IMR-90 (cell line): ENCODE measurements at regions not wholly inside any gene's neighbourhood (a gene's known extent, or its start where the extent isn't known, plus 50 kb on each side); places are given as distances from the start of the nearest gene placed in this dataset.

Experiments used
- ATAC-seq: fragments of 200-7000 bp; cut with Tn5 transposase; 2 replicates; pipeline ENCODE4 v1.9.1; 2020; ENCODE audit warnings: low read depth, mild to moderate bottlenecking, moderate library complexity
- BruUV-seq: library from RNA; stranded (reverse); fragments of 400-500 nt; replicated peaks from 2 replicates; lab custom pipeline; 2021; lab: Mats Ljungman, UMichigan
- CTCF ChIA-PET: fragments of 300-600 bp; formaldehyde crosslinking; extraction: SDS; loops from one replicate; lab custom pipeline; 2021; ENCODE audit warnings: antibody characterized with exemption; lab: Yijun Ruan, JAX
- POLR2A ChIA-PET: fragments of 300-600 bp; sonication (Branson Sonifier 250); formaldehyde crosslinking; loops from one replicate; lab custom pipeline; 2022; ENCODE audit warnings: antibody characterized with exemption; ENCODE audit not compliant: unreplicated experiment; lab: Charles Lee
- DNase-seq: peaks from one replicate; pipeline ENCODE4 v3.0.0; 2013
- H2AFZ ChIP-seq: replicated peaks from 2 replicates; pipeline ENCODE3; 2013; ENCODE audit warnings: low read length, mild to moderate bottlenecking; ENCODE audit not compliant: poor library complexity
- H2AK5ac ChIP-seq: 2 replicates; pipeline ENCODE4 v1.6.1; 2013; ENCODE audit warnings: low read depth, low read length, inconsistent platforms
- H2AK9ac ChIP-seq: replicated peaks from 2 replicates; pipeline ENCODE3; 2013; ENCODE audit warnings: mild to moderate bottlenecking, low read depth, low read length, moderate library complexity; ENCODE audit not compliant: poor library complexity
- H2BK120ac ChIP-seq: 2 replicates; pipeline ENCODE4 v1.6.1; 2013; ENCODE audit warnings: low read depth, low read length, inconsistent platforms
- H2BK15ac ChIP-seq: 3 replicates; pipeline ENCODE4 v1.6.1; 2013; ENCODE audit warnings: low read depth, low read length, inconsistent platforms
- H2BK20ac ChIP-seq: 2 replicates; pipeline ENCODE4 v1.6.1; 2013; ENCODE audit warnings: low read depth, mild to moderate bottlenecking, inconsistent platforms, low read length, moderate library complexity
- H2BK5ac ChIP-seq: 2 replicates; pipeline ENCODE4 v1.6.1; 2013; ENCODE audit warnings: mild to moderate bottlenecking, low read depth, low read length, inconsistent platforms; ENCODE audit not compliant: poor library complexity, severe bottlenecking
- H3K14ac ChIP-seq: replicated peaks from 2 replicates; pipeline ENCODE4 v1.6.1; 2013; ENCODE audit warnings: low read depth, low read length, inconsistent platforms
- H3K18ac ChIP-seq: 2 replicates; pipeline ENCODE4 v1.6.1; 2013; ENCODE audit warnings: low read depth, low read length, control low read depth
- H3K23ac ChIP-seq: 2 replicates; pipeline ENCODE4 v1.6.1; 2013; ENCODE audit warnings: low read depth, low read length, inconsistent platforms
- H3K27ac ChIP-seq: 2 replicates; pipeline ENCODE4 v1.5.1; 2013; ENCODE audit warnings: mild to moderate bottlenecking, control low read depth, low read length; ENCODE audit not compliant: insufficient read depth
- H3K27me3 ChIP-seq: 2 replicates; pipeline ENCODE4 v1.6.1; 2013; ENCODE audit warnings: low read length; ENCODE audit not compliant: control insufficient read depth, insufficient read depth
- H3K36me3 ChIP-seq: 2 replicates; pipeline ENCODE4 v1.6.1; 2013; ENCODE audit warnings: low read length, mixed read lengths; ENCODE audit not compliant: control insufficient read depth, insufficient read depth
- H3K4ac ChIP-seq: 2 replicates; pipeline ENCODE4 v1.6.1; 2013; ENCODE audit warnings: low read depth, low read length, inconsistent platforms
- H3K4me1 ChIP-seq: 2 replicates; pipeline ENCODE4 v1.6.1; 2013; ENCODE audit warnings: low read length, mixed read lengths; ENCODE audit not compliant: control insufficient read depth, insufficient read depth
- H3K4me2 ChIP-seq: 2 replicates; pipeline ENCODE4 v1.6.1; 2013; ENCODE audit warnings: low read depth, mild to moderate bottlenecking, control low read depth, low read length, moderate library complexity
- H3K4me3 ChIP-seq: 2 replicates; pipeline ENCODE4 v1.5.1; 2013; ENCODE audit warnings: low read depth, mild to moderate bottlenecking, control low read depth, low read length, moderate library complexity; ENCODE audit not compliant: insufficient read depth
- H3K56ac ChIP-seq: 2 replicates; pipeline ENCODE4 v1.6.1; 2013; ENCODE audit warnings: low read length, inconsistent platforms; ENCODE audit not compliant: insufficient read depth; ENCODE audit errors: extremely low read depth
- H3K79me1 ChIP-seq, 2 experiments: 2 replicates each; pipeline ENCODE4 v1.6.1; 2013; ENCODE audit warnings: low read length in 2 of 2, inconsistent platforms in 1 of 2, low read depth in 1 of 2
- H3K9ac ChIP-seq: 2 replicates; pipeline ENCODE4 v1.6.1; 2013; ENCODE audit warnings: low read depth, low read length, control low read depth
- H3K9me1 ChIP-seq: 2 replicates; pipeline ENCODE4 v1.6.1; 2013; ENCODE audit warnings: low read length, inconsistent platforms; ENCODE audit not compliant: insufficient read depth
- H3K9me3 ChIP-seq: 2 replicates; pipeline ENCODE4 v1.6.1; 2013; ENCODE audit warnings: low read length; ENCODE audit not compliant: control insufficient read depth, insufficient read depth
- H4K20me1 ChIP-seq: 2 replicates; pipeline ENCODE4 v1.6.1; 2013; ENCODE audit warnings: low read length, inconsistent platforms; ENCODE audit not compliant: insufficient read depth
- H4K5ac ChIP-seq: 2 replicates; pipeline ENCODE4 v1.6.1; 2013; ENCODE audit warnings: mild to moderate bottlenecking, low read depth, low read length, control low read depth
- H4K8ac ChIP-seq, 2 experiments: 2 replicates each; pipeline ENCODE4 v1.6.1; 2013; ENCODE audit warnings: low read depth in 2 of 2, low read length in 2 of 2, control low read depth in 1 of 2, inconsistent platforms in 1 of 2
- H4K91ac ChIP-seq: 2 replicates; pipeline ENCODE4 v1.6.1; 2013; ENCODE audit warnings: low read depth, low read length, inconsistent platforms; ENCODE audit not compliant: insufficient read depth
- BHLHE40 ChIP-seq: fragments of 150-350 bp; IDR thresholded peaks from 2 replicates; pipeline ENCODE4 v1.6.1; 2016; ENCODE audit warnings: mild to moderate bottlenecking, low read depth, low read length
- CEBPB ChIP-seq: IDR thresholded peaks from 2 replicates; pipeline ENCODE4 v1.6.1; 2012; ENCODE audit warnings: low read depth, low read length, improper control_type of control experiment
- CHD1 ChIP-seq: IDR thresholded peaks from 2 replicates; pipeline ENCODE4 v1.6.1; 2012; ENCODE audit warnings: low read depth, low read length, improper control_type of control experiment
- CTCF ChIP-seq: conservative IDR thresholded peaks from 2 replicates; pipeline ENCODE4 v1.5.1; 2012; ENCODE audit warnings: mild to moderate bottlenecking, low read depth, low read length, improper control_type of control experiment
- ELK1 ChIP-seq: fragments of 150-350 bp; IDR thresholded peaks from 2 replicates; pipeline ENCODE4 v1.6.1; 2016; ENCODE audit warnings: low read depth, mild to moderate bottlenecking, low read length, moderate library complexity, borderline replicate concordance
- FOS ChIP-seq: fragments of 150-350 bp; IDR thresholded peaks from 2 replicates; pipeline ENCODE4 v1.6.1; 2016; ENCODE audit warnings: low read depth, low read length
- MAFK ChIP-seq: IDR thresholded peaks from 2 replicates; pipeline ENCODE4 v1.6.1; 2012; ENCODE audit warnings: low read depth, low read length, improper control_type of control experiment
- MAZ ChIP-seq: IDR thresholded peaks from 2 replicates; pipeline ENCODE4 v1.6.1; 2012; ENCODE audit warnings: low read depth, mild to moderate bottlenecking, low read length, improper control_type of control experiment, moderate library complexity, borderline replicate concordance
- MXI1 ChIP-seq: IDR thresholded peaks from 2 replicates; pipeline ENCODE4 v1.6.1; 2012; ENCODE audit warnings: low read depth, mild to moderate bottlenecking, low read length, moderate library complexity, borderline replicate concordance
- NFE2L2 ChIP-seq: fragments of 150-350 bp; IDR thresholded peaks from 2 replicates; pipeline ENCODE4 v1.6.1; 2016; ENCODE audit warnings: low read depth, mild to moderate bottlenecking, low read length
- POLR2A ChIP-seq: IDR thresholded peaks from 2 replicates; pipeline ENCODE4 v1.6.1; 2012; ENCODE audit warnings: mild to moderate bottlenecking, low read depth, low read length
- RAD21 ChIP-seq: IDR thresholded peaks from 2 replicates; pipeline ENCODE4 v1.6.1; 2012; ENCODE audit warnings: low read length, improper control_type of control experiment
- RCOR1 ChIP-seq: IDR thresholded peaks from 2 replicates; pipeline ENCODE4 v1.6.1; 2012; ENCODE audit warnings: mild to moderate bottlenecking, low read length, improper control_type of control experiment; ENCODE audit not compliant: insufficient replicate concordance
- RFX5 ChIP-seq: IDR thresholded peaks from 2 replicates; pipeline ENCODE4 v1.8.0; 2012; ENCODE audit warnings: low read depth, mild to moderate bottlenecking, low read length, moderate library complexity
- SMC3 ChIP-seq: fragments of 150-350 bp; IDR thresholded peaks from 2 replicates; pipeline ENCODE4 v1.6.1; 2016; ENCODE audit warnings: low read depth, mild to moderate bottlenecking, antibody characterized with exemption, low read length, moderate library complexity
- USF2 ChIP-seq: fragments of 150-350 bp; IDR thresholded peaks from 2 replicates; pipeline ENCODE4 v1.6.1; 2017; ENCODE audit warnings: mild to moderate bottlenecking, antibody characterized with exemption, low read length, low read depth
- WGBS, 2 experiments: methylation state at CpG; one replicate each; pipeline versions ENCODE4 v1.1.5 to v1.1.7; 2013; ENCODE audit warnings: missing lambda C conversion rate in 2 of 2; ENCODE audit not compliant: insufficient read length in 1 of 2; ENCODE audit errors: extremely low coverage in 2 of 2; 5-methylcytosine and 5-hydroxymethylcytosine counted together
- dilution Hi-C: fragments of 300-500 bp; cut with HindIII; formaldehyde crosslinking; loops from one replicate; pipeline ENCODE4 v1.14.3; 2018; ENCODE audit warnings: low sequenced_read_pairs; ENCODE audit not compliant: unreplicated experiment
- in situ Hi-C: fragments of 300-500 bp; cut with MboI; formaldehyde crosslinking; loops from 3 replicates; pipeline ENCODE4 v1.14.3; 2019; ENCODE audit warnings: low sequenced_read_pairs, inconsistent platforms, mixed read lengths
- intact Hi-C: fragments of 100-400 bp; cut with micrococcal nuclease; formaldehyde crosslinking; loops from 2 replicates; pipeline ENCODE4 v1.10.0; 2022

- H3K9me1 ChIP-seq: no peaks in the 10 kb centered on the region
- no peak overlapping the region for H2AFZ ChIP-seq
- no peak overlapping the region for H4K5ac ChIP-seq
- dilution Hi-C loops (no loop called here), in situ Hi-C loops (no loop called here), intact Hi-C loops (no loop called here)
- H3K27me3 ChIP-seq: no peaks in the 10 kb centered on the region
- no peak overlapping the region for H2BK15ac ChIP-seq
- ATAC-seq (no peak), DNase-seq (no peak)
- no peak for TF ChIP-seq NFE2L2
- no peak for TF ChIP-seq RAD21
- no peak for TF ChIP-seq BHLHE40
- TF ChIP-seq POLR2A: no peak
- no peak for TF ChIP-seq MAZ
- TF ChIP-seq RFX5: no peak
- no peak for TF ChIP-seq CTCF
- TF ChIP-seq ELK1: no peak
- no peak for TF ChIP-seq RCOR1
- no peak for TF ChIP-seq CEBPB
- TF ChIP-seq USF2: no peak
- TF ChIP-seq SMC3: no peak
- TF ChIP-seq CHD1: no peak
- TF ChIP-seq MAFK: no peak
- no peak for TF ChIP-seq MXI1
- TF ChIP-seq FOS: no peak
- CTCF ChIA-PET: interaction anchor here (0.7 kb wide), 1 partner anchor 1873 kb away, joined by 3 read pairs; no protein-coding TSS in a partner anchor
- no peak overlapping the region for H4K91ac ChIP-seq
- no peak overlapping the region for H3K56ac ChIP-seq
- H2BK20ac ChIP-seq: no peak overlapping the region
- no peaks in the 10 kb centered on the region for H3K4me1 ChIP-seq
- POLR2A ChIA-PET: no interaction called here
- no peaks in the 10 kb centered on the region for H3K9me3 ChIP-seq
- no peak overlapping the region for H3K27ac ChIP-seq
- H2BK5ac ChIP-seq: no peak overlapping the region
- no peak overlapping the region for H3K23ac ChIP-seq
- no peak overlapping the region for H4K8ac ChIP-seq
- H2BK120ac ChIP-seq: no peak overlapping the region
- no peak overlapping the region for H3K4me3 ChIP-seq
- H3K79me1 ChIP-seq: no peaks in the 10 kb centered on the region
- H3K4me2 ChIP-seq: no peak overlapping the region
- no peak overlapping the region for H3K9ac ChIP-seq
- no peak overlapping the region for H3K4ac ChIP-seq
- no peaks in the 10 kb centered on the region for H3K36me3 ChIP-seq
- no peak overlapping the region for H3K18ac ChIP-seq
- WGBS, 2 experiments: 100% methylated on average over 1 of the region's 4 CpGs; no CpG with 5 or more reads in 1 of the 2 experiments
- BruUV-seq: no TSS peak
- H2AK9ac ChIP-seq: no peak overlapping the region
- H4K20me1 ChIP-seq: no peaks in the 10 kb centered on the region
- no peak overlapping the region for H2AK5ac ChIP-seq
- no peak overlapping the region for H3K14ac ChIP-seq
These were observed 166.7 kb upstream of the DUSP10 start for GRCh38 chr1:221908573-221908972.
